ENCODE measurements at regions not wholly inside any gene's neighbourhood (a gene's known extent, or its start where the extent isn't known, plus 50 kb on each side); places are given as distances from the start of the nearest gene placed in this dataset.

GRCh38 chr5:32507738-32508434 lies 63.3 kb upstream of the ZFR start:
- no peaks in the 10 kb centered on the region for H3K9me3 ChIP-seq
- peaks cover 13 to 15% of the 10 kb centered on the region in 2 donors for H3K4me1 ChIP-seq
- no peaks in the 10 kb centered on the region for H3K27me3 ChIP-seq
- intact Hi-C loops (cut with DNase I) = no loop called here
- no peak for DNase-seq
- 46 to 51% methylated on average over 7 of the region's 7 CpGs for WGBS, 2 donors
- no peak overlapping the region for H3K4me3 ChIP-seq (replicated peaks in 1 of 3)
- TF ChIP-seq POLR2A (IDR thresholded peaks at IDR 0.05) (no peak), CTCF (IDR thresholded peaks at IDR 0.05) (no peak)
- no peaks in the 10 kb centered on the region for H3K36me3 ChIP-seq
- H3K27ac ChIP-seq = no peak overlapping the region

- Histone ChIP-seq H3K9me3 (no peaks in the 10 kb centered on the region), H3K27me3 (no peaks in the 10 kb centered on the region), H3K4me1 (peaks cover 13 to 15% of the 10 kb centered on the region in 2 donors), H3K4me3 (replicated peaks in 1 of 3) (no peak overlapping the region), H3K27ac (no peak overlapping the region), H3K36me3 (no peaks in the 10 kb centered on the region)
- intact Hi-C loops (cut with DNase I) = no loop called here
- WGBS, 2 donors = 64 to 71% methylated on average over 1 of the region's 1 CpG
- DNase-seq = no peak
- no peak for TF ChIP-seq POLR2A (IDR thresholded peaks at IDR 0.05)
- TF ChIP-seq CTCF (IDR thresholded peaks at IDR 0.05) = no peak
Measured at GRCh38 chr5:32506799-32507198, 62.3 kb upstream of the ZFR start.

- no peak overlapping the region for H3K4me3 ChIP-seq (replicated peaks in 1 of 3)
- no peaks in the 10 kb centered on the region for H3K9me3 ChIP-seq
- no peak for DNase-seq
- TF ChIP-seq CTCF (IDR thresholded peaks at IDR 0.05) (no peak), POLR2A (IDR thresholded peaks at IDR 0.05) (no peak)
- WGBS, 2 donors = 5 to 15% methylated on average over 3 of the region's 3 CpGs
- H3K4me1 ChIP-seq = peaks cover 13 to 15% of the 10 kb centered on the region in 2 donors
- no peaks in the 10 kb centered on the region for H3K36me3 ChIP-seq
- H3K27ac ChIP-seq = no peak overlapping the region
- no peaks in the 10 kb centered on the region for H3K27me3 ChIP-seq
- intact Hi-C loops (cut with DNase I) = no loop called here
Measured at GRCh38 chr5:32506201-32506661, 61.7 kb upstream of the ZFR start.

GRCh38 chr5:32505756-32506155 lies 61.2 kb upstream of the ZFR start:
- Histone ChIP-seq H3K4me1 (peaks cover 13 to 15% of the 10 kb centered on the region in 2 donors), H3K27me3 (no peaks in the 10 kb centered on the region), H3K4me3 (replicated peaks in 1 of 3) (no peak overlapping the region), H3K9me3 (no peaks in the 10 kb centered on the region), H3K36me3 (no peaks in the 10 kb centered on the region), H3K27ac (no peak overlapping the region)
- no peak for DNase-seq
- intact Hi-C loops (cut with DNase I) = no loop called here
- TF ChIP-seq POLR2A (IDR thresholded peaks at IDR 0.05) (no peak), CTCF (IDR thresholded peaks at IDR 0.05) (no peak)
- WGBS, 2 donors = 18 to 33% methylated on average over 1 to 2 of the region's 2 CpGs

GRCh38 chr5:32504989-32505596 lies 60.6 kb upstream of the ZFR start:
- Histone ChIP-seq H3K27me3 (no peaks in the 10 kb centered on the region), H3K4me1 (peaks cover 13 to 15% of the 10 kb centered on the region in 2 donors), H3K4me3 (replicated peaks in 1 of 3) (no peak overlapping the region), H3K27ac (no peak overlapping the region), H3K9me3 (no peaks in the 10 kb centered on the region), H3K36me3 (no peaks in the 10 kb centered on the region)
- TF ChIP-seq POLR2A (IDR thresholded peaks at IDR 0.05) = no peak
- no peak for TF ChIP-seq CTCF (IDR thresholded peaks at IDR 0.05)
- 8 to 11% methylated on average over 8 of the region's 8 CpGs for WGBS, 2 donors
- peak; percentile 10 to 11 for DNase-seq
- intact Hi-C loops (cut with DNase I) = no loop called here
